ENCODE measurements at regions not wholly inside any gene's neighbourhood (a gene's known extent, or its start where the extent isn't known, plus 50 kb on each side); places are given as distances from the start of the nearest gene placed in this dataset.
"Not testable (repeated sequence)": the region's sequence is repeated elsewhere in the genome, so short reads cannot be mapped to it uniquely, and the experiment has no call there.

DNA sequence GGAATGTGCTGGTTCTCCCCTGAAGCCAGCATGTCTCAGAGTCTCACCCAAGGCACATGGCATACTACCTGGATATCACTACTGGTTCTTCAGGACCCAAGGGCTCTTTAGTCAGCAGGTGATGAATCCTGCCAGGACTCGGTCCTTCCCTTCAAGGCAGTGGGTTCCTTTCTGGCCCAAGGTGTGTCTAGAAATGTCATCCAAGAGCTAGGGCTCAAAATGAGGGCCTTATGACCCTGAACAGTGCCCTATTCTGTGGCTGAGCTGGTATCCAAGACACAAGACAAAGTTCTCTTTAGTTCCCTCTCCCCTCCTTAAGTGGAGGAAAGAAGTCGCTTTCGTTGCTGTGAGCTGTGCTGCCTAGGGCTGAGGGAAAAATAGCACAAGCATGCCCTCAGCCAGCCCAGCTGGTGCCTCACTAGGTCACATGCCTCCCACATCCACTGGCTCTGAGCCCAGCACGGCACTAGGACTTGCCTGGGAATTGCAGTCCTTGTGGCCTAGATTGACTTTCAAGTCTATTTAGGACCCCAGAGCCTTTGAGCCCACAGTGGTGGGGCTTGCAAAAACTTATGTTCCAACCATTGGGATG, 106.0 kb downstream of the BMS1 start:
- Histone ChIP-seq H3K4me1 (replicated peaks in 1 of 2) (no peaks in the 10 kb centered on the region), H3K36me3 (replicated peaks in 1 of 2) (no peaks in the 10 kb centered on the region), H3K27me3 (no peaks in the 10 kb centered on the region), H3K27ac (no peak overlapping the region), H3K4me3 (no peak overlapping the region), H3K9me3 (replicated peaks in 1 of 3) (no peaks in the 10 kb centered on the region)
- TF ChIP-seq CTCF (IDR thresholded peaks at IDR 0.05) (no peak), POLR2A (IDR thresholded peaks at IDR 0.05) (no peak)
- peak in 2 of 7 donors; percentile 21 to 69 for DNase-seq
- 44 to 56% (median 54%) methylated on average over 3 to 4 of the region's 4 CpGs; no CpG with 5 or more reads in 1 of the 4 donors for WGBS, 4 donors
- intact Hi-C loops (cut with DNase I): no loop called here

DNA sequence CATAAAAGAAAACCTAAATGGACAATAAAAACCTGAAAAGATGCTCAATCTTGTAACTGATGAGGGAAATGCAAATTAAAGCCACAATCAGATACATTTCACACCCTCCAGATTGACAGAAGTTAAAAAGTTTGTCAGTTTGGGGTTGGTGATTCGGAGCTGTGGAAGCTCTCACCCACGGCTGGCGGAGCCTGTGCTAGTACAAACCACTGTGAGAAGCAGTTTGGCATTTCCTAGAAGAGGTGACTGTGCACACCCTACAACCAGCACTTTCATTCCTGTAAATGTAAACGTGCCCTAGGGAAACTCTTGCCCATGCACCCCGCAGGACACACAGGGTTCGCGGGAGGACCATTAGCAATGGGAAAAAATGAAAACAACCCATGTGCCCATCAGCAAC, 114.1 kb downstream of the BMS1 start:
- H3K9me3 ChIP-seq (replicated peaks in 1 of 3): no peaks in the 10 kb centered on the region
- TF ChIP-seq POLR2A (IDR thresholded peaks at IDR 0.05) (no peak), CTCF (IDR thresholded peaks at IDR 0.05) (no peak)
- H3K4me3 ChIP-seq: no peak overlapping the region
- 55 to 74% (median 59%) methylated on average over 7 of the region's 7 CpGs for WGBS, 4 donors
- H3K36me3 ChIP-seq (replicated peaks in 1 of 2): no peaks in the 10 kb centered on the region
- peaks cover 26% of the 10 kb centered on the region for H3K27me3 ChIP-seq
- intact Hi-C loops (cut with DNase I): no loop called here
- DNase-seq: no peak
- no peak overlapping the region for H3K27ac ChIP-seq
- H3K4me1 ChIP-seq (replicated peaks in 1 of 2): no peaks in the 10 kb centered on the region

DNA sequence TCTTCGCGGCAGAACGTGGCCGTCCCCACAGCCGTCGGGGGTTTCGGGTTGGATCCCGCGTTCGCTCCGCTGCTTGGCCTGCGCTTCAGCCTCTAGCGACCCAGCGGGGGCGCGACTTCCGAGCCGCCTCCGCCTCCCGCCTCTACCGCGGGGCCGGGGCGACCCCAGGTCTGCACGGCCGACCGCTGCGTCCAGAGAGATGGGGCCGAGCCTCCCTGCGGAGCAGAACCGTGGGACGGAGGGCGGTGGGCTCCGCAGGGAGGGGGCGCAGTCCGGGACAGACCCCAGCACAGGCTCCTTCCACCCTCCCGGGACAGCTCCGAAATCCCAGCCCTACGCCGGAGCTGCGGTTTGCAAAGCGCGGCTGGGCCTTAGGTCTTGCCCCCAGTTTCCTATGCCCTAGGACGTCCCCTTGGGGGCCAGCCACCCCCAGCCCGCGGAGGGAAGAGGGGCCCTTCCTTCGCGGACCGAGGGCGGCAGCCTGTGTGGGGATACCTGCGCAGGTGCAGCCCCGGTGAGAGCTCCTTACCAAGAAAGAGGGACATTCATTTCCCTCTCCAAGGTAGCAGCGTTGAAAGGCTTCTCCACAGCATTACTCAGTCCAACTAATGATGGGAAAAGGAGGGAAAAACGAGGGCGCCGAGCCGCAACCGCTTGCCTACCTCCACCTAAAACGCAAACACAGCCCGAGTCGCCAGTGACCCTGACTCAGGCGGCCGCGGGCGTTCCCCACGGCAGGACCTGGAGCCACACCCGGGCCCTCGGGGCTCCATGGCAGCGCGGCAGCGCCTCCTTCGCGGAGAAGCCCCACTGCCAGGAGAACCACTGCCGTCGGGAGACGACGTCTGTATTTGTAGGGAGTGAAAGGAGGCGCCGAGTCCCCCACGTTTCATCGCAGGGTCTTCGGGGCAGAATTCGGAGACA, 115.7 kb downstream of the BMS1 start:
- Histone ChIP-seq H3K9me3 (replicated peaks in 1 of 3) (no peaks in the 10 kb centered on the region), H3K4me1 (replicated peaks in 1 of 2) (no peaks in the 10 kb centered on the region), H3K36me3 (replicated peaks in 1 of 2) (no peaks in the 10 kb centered on the region), H3K27ac (no peak overlapping the region), H3K27me3 (peaks cover 26% of the 10 kb centered on the region), H3K4me3 (no peak overlapping the region)
- intact Hi-C loops (cut with DNase I): no loop called here
- 9 to 21% (median 13%) methylated on average over 15 to 83 of the region's 83 CpGs for WGBS, 4 donors
- no peak for DNase-seq
- TF ChIP-seq POLR2A (IDR thresholded peaks at IDR 0.05) (no peak), CTCF (IDR thresholded peaks at IDR 0.05) (no peak)

- Histone ChIP-seq H3K4me1 (replicated peaks in 1 of 2) (no peaks in the 10 kb centered on the region), H3K9me3 (replicated peaks in 1 of 3) (no peaks in the 10 kb centered on the region), H3K36me3 (replicated peaks in 1 of 2) (no peaks in the 10 kb centered on the region), H3K27me3 (peaks cover 26% of the 10 kb centered on the region), H3K27ac (no peak overlapping the region), H3K4me3 (no peak overlapping the region)
- intact Hi-C loops (cut with DNase I): no loop called here
- DNase-seq: no peak
- 89 to 91% (median 90%) methylated on average over 12 to 17 of the region's 17 CpGs for WGBS, 4 donors
- TF ChIP-seq CTCF (IDR thresholded peaks at IDR 0.05) (no peak), POLR2A (IDR thresholded peaks at IDR 0.05) (no peak)
These were observed 116.4 kb downstream of the BMS1 start for GRCh38 chr10:42899036-42899435.

- intact Hi-C loops (cut with DNase I); H3K4me1 ChIP-seq (replicated peaks in 1 of 2); DNase-seq; H3K4me3 ChIP-seq; H3K9me3 ChIP-seq (replicated peaks in 1 of 3); H3K27ac ChIP-seq; H3K36me3 ChIP-seq (replicated peaks in 1 of 2): not testable (repeated sequence)
- H3K27me3 ChIP-seq: peaks cover 21% of the 10 kb centered on the region
- WGBS, 4 donors: 81 to 94% (median 90%) methylated on average over 6 to 23 of the region's 24 CpGs
These were observed 117.8 kb downstream of the BMS1 start for GRCh38 chr10:42900346-42900745.

Measured in adrenal gland (tissue), 9 donors.